HG03521 (cell line): ENCODE measurements at regions not wholly inside any gene's neighbourhood (a gene's known extent, or its start where the extent isn't known, plus 50 kb on each side); places are given as distances from the start of the nearest gene placed in this dataset.

Source experiments
- ATAC-seq: cut with Tn5 transposase; IDR thresholded peaks from one replicate; pipeline ENCODE4 v1.9.1; 2021; ENCODE audit warnings: mild to moderate bottlenecking, moderate library complexity; ENCODE audit not compliant: unreplicated experiment

DNA sequence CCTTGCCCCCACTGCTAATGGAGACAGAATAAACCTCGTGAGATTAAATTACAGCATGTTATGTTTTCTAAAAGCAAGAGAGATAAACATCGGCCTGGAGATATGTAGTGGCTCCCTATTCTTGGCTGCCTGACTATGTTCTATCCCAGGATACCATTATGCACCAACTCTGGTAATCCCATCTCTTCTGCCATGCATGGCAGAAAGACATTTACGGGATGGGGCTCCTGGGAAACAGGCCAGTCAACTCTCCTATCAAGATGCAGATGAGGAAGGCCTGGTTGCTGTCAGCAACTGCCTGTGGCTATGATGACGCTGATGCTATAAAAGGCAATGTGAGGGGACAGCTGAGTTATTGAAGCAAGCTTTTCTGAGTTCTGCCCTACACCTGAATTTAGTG, 166.2 kb upstream of the VCX3A start:
- no peak for ATAC-seq

DNA sequence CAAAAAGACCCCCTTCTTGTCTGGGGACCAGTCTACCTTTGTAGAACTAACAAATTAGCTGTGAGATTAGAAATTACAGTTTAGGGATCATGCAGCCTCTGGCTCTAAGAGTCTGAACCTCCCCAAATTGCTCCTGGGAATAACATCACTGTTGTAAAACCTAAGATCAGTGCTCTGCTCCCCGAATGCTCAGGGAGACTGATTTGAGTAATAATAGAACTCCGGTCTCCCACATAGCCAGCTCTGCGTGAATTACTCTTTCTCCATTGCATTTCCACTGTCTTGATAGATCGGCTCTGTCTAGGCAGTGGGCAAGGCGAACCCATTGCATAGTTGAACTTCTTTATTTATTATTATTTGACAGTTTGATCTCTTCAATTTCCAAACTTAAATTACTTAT, 160.8 kb upstream of the VCX3A start:
- no peak for ATAC-seq

DNA sequence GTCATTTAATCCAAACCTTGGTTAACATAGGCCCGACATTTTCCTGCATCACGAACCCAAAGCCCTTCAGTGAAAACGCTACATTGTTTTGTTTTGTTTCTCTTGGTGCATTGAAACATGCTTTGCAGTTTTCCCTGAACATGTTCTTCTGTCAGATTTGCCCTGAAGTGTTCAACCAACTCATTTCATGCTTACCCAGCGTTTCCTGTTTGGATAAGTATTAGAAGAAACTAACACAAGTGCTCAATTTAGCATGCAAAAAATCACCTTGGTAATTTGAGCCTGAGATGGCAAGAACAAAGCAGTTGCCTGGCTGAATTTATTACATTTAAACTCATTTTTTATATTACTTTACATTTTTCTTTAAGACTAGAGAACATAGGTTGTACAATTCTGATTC, 160.1 kb upstream of the VCX3A start:
- ATAC-seq = no peak

DNA sequence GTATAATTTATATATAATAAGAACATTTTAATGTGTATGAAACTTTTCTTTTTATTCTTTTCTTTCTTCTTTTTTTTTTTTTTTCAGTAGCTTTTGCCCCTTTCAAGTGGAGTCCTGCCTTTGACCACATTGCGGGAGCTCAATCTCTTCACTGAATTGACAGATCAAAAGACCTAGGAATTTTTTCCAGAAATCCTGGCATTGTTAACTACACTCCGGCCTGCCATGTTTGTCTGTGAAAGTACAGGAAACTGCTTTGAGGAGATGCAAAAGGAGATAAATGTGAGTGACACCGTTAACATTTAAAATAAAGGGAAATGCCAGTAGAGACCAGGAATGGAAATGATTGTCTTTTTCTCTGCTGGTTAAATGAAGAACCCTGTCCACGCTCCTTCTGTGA, 159.3 kb upstream of the VCX3A start:
- no peak for ATAC-seq

DNA sequence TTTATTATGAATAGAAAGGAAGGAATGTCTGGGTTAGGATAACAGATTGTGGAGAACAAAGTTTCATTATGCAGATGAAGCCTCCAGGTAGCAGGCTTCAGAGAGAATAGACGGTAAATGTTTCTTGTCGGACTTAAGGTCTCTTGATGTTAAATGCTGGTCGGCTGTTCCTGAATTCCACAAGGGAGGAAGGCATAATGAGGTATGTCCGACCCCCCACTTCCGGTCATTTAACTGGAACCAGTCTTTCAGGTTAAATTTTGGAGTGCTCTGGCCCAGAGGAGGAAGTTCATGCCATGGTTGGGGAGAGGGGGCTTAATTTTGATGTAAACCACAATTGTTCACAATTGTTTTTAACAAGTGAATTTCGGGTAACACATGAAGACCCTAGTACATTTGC, 158.1 kb upstream of the VCX3A start:
- no peak for ATAC-seq

DNA sequence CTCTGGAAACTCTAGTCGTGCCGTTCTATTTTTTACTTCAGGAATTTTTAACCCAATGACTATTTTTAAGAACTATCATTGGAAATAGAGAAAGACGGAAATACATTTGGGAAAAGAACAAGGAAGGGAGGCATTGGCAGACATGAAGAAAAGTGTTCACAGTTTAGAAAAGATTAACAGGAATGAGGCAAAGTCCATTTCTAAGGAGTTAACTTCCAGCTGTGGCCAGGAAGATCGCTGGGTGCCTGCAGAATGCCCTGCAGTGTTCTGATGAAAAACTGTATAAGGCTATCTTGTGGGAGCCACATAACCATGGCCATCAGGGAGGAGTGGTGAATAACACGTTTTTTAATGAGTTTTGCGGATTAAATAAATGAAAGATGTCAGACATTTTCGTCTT, 150.6 kb upstream of the VCX3A start:
- no peak for ATAC-seq

DNA sequence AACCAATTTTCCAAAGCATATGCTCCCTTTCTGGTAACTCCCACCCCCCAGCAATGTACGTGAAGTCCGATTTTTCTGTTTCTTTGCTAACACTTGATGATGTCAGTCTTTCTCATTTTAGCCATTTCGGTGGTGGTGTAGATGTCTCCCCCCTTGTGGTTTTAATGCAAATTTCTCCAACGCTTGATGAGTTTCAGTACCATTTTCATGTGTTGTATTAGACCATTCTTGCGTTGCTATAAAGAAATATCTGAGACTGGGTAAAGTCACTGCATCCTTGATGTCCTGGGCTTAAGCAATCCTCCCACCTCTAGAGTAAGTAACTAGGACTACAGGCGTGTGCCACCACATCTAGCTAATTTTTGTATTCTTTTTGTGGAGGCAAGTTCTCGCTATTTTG, 148.4 kb upstream of the VCX3A start:
- no peak for ATAC-seq

DNA sequence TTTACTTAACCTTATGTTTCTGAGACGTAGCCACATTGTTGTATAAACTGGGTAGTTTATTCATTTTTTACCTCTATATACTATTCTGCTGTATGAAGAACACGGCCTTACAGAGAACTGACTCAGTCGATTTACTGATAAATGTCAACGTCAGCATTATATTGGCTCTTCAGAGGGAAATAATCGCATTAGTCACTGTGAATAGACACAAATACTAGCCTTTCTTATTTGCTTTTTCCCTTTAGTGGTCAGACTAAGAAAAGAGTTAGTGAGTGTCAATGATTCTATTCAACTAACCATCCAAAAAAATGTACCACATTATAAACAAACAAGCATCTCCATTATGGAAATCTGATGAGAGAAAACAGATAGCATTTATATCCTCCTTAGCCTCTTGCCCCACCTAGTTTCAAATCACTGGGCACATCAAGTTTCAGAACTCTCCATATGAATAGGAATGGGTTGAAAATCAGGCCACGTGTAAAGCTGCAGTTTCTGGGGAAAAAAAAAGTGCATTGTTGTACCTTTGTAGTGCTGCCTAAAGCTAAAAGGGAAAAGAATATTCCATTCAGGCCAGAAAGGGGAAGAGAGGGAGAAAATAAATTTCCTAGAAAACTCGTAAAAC, 146.7 kb upstream of the VCX3A start:
- no peak for ATAC-seq

DNA sequence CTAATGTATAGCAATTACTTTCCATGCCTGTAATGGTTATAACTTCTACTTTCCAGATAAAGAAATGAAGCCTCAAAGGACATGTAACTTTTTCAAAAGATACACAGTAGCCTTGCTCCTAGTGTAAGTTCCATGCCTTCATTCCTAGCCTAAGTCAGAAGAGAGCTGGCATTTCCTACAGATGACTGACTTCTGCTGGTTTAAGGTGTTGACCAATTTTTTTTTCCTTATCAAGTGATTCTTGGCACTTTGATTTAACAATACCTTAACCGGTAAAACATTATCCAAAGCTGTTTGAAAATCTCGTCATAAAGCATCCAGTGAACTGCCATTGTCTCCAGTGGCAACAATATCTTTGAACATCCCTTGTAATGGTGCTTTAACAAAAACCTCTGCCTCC, 145.1 kb upstream of the VCX3A start:
- no peak for ATAC-seq

DNA sequence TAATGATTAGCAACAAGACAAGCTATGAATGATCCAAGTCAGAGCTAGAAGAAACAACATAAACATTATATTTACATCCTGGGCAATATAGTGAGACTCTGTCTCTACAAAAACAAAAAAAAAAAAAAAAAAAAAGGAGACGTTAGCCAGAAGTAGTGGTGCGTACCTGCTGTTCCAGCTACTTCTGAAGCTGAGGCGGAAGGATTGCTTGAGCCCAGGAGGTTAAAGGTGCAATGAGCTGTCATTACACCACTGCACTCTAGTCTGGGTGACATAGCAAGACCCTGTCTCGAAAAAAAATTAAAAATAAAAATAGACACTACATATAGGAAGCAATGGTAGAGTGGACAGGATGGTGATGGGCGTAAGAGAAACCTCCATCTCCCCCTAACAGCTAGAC, 144.6 kb upstream of the VCX3A start:
- no peak for ATAC-seq

DNA sequence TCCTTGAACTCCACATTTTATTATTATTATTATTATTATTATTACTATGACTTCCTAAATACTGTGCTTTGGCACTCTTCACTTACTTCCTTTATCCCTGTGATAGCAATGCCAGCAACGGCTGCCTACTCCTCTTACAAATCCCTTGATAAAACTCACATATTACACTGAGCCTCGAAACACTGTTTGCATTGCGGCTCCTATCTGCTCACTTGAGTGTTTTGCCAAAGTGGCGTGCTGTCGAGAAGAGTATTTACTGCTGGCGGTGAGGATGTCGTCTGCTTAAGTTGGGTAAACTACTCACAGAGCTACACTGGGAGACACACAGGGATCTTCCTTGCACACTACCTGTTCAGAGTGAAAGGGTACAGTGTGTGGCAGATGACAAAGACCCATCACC, 143.4 kb upstream of the VCX3A start:
- ATAC-seq = no peak

DNA sequence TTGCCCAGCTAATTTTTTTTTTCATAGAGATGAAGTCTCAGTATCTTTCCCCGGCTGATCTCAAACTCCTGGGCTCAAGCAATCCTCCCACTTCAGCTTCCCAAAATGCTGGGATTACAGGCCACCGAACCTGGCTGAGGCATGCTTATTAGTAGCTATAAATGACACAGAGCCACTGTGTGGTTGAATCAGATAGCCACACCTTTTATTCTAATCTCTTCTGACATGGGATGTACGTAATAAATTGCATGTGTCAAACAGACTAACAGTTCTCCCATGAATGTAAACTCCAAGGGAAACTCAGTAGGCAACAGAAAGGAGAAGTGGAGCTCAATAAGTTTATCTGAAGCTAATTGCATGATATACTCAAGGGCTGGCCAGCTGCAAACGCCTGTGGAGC, 139.8 kb upstream of the VCX3A start:
- ATAC-seq = no peak

DNA sequence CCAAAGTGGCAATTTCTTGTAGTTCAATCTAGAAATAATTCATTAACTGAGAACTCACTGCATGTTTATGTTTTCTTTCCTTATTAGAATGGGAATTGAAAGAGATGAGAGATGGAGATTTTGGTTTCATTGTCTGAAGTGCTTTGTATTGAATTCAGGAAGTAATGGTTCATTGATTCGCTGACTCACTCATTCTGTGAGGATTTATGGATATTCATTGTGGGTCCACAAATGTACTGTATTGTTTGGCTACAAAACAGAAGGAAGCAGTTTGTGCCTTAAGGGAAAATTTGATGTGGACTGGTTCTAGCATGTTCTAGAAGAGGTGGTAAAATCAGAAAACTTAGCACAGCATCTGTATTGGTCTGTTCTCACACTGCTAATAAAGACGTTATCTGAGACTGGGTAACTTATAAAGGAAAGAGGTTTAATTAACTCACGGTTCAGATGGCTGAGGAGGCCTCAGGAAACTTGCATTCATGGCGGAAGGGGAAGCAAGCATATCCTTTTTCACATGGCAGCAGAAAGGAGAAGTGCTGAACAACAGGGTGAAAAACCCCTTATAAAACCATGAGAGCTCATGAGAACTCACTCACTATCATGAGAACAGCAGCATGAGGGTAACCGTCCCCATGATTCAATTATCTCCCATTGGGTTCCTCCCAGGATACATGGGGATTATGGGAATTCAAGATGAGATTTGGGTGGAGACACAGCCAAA, 132.3 kb upstream of the VCX3A start:
- ATAC-seq = no peak

DNA sequence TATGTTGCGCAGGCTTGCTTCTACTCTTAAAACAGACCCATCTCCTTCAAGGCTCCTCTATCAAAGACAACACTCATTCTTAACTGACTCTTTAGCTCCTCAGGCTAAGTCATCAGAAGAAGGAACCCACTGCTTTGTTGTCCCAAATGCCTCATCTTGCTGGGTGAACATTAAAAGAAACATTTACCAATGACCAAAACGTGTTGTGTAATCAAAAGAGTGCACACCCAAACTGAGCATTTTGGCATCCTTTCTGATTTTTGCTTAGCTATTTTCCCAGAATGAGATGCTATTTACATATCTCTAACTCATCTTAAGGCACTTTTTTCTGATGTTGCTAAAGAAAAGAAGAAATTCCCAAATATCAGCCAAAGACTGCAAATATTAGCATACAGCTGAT, 131.7 kb upstream of the VCX3A start:
- ATAC-seq = no peak

DNA sequence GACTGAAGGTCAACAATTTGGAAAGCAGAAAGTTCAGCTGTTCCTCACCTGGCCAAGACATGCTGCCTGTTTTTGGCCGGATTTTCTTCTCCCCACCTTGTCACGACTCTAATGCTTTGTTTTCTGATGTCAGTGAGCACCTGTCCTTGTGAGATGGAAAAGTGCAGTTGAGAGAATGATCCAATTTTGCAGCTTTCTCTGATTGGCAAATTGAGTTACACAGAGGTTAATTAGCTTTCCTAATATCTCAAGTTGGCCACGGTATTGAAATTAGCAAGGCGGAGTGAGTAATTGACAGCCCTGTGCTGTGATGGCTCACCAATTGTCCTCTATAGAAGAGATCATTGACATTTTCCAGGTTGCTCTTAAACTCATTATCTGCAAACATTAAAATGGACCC, 126.8 kb upstream of the VCX3A start:
- no peak for ATAC-seq

DNA sequence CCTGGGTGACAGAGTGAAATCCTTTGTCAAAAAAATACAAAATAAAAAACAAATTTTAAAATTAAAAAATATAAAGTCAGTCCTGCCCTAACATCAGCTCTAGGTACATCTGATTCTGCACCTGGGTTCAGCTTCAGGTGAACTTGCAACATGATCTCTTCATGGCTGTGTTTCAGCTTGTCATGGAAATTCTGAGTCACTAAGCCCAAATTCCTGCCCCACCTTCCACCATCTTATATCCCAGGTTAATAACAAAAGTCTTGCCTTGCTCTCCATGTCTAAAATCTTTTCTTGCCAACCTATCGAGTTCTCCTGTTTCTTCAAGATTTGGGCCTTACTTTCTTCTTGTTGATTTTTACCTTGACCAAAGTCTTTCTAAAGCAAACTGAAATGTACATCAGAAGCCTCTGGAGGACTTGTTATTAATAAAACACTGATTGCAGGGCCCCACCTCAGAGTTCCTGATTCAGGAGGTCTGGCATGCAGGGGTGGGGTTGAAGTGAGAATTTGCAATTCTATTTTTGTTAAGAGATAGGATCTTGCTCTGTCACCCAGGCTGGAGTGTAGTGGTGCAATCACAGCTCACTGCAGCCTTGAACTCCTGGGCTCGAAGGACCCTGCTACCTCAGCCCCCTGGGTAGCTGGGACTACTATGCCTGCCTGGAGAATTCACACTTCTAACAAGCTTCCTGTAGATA, 125.8 kb upstream of the VCX3A start:
- ATAC-seq = no peak

DNA sequence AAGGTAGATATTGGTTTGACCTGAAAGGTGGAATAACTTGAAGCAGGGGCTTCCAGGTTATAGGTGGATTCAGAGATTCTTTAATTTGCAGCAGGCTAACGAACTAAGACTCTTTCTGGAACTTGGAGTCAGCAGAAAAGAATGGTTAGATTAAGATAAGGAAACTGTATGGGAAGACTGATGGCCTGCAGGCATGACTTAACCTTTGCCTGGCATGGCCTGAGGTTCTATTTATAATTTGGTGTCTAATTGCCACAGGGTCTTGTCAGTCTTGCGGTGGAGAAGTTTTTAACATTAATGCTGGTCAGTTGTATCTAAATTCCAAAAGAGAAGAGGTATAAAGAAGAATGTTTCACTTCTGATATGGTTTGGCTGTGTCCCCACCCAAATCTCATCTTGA, 110.3 kb upstream of the VCX3A start:
- ATAC-seq = no peak

DNA sequence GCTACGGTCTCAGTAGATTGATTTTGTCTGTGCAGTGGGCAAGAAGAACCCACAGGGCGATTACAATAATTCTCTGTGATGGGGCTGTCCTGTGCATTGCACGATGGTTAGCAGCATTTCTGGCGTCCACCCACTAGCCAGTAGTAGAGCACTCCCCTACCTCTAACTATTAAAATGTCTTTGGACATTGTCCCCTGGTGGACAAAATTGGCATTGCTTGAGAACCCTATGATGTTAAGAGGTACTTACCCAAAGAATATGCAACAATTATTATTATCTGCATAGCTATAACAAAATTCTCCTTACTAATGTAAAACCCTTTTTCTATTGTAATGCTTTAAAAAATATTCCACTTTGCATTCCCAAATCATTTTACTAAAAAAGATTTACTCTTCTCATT, 109.5 kb upstream of the VCX3A start:
- ATAC-seq = no peak

DNA sequence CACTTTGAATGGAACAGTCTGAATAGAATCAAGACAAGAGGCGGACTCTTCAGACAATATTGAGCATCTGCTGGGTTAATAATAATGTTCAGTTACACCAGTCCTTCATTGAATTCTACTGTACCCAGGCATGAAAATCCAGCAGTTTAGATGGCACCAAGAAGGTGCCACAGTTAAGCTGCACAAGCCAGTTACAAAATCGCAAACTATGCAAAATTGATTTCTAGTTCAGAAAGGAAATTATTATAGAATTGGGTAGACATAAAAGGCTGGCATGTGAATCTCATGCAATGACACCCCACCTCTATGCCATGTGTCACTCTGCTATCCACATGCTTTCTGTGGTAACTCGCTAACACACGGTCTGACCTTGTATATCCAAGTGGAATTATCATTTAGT, 105.8 kb upstream of the VCX3A start:
- no peak for ATAC-seq

DNA sequence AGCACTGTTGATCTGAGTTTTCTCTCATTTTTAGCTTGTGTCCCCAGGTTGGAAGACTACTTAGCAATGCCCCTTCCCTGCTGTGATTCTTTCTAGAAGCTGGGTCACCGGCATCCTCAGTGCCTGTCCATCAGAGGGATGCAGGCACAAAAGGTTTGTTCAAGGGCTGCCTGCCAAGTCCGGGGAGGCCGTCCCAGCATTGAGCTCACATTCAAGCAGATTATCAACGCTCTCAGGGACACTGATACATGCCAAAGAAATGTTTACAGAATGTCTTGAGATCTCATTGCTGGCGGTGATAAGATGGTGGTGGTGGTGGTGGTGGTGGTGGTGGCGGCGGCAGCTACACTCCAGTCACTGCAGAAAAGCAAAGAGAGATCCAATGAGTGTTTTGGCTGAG, 79.6 kb upstream of the VCX3A start:
- ATAC-seq = no peak

DNA sequence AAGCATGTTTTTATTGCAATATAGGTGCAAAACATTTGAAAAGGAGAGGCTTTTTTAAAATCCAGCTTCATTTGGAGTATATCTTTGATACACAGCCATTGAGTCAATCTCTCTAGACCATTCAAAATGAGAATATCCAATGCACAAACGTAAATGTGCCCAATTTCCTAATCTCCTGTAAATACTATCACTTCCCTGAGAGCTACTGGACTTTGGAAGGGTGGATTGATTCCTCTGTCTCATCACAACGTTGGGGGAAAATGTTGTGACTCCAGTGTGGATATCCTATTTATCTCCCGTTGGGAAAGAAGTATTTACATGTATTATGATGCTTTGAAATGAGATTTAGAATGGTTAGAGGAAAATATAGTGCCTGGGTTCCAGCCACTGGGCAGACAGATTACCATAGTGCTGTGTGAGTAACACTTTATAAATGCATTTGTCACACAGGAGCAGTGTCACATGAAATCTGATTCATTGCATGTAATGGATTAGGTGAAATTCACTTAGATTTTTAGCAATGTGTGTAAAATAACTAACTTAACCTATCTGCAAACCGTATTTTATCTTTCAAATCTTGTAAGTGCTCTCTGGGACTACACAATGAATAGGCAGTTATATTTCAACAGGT, 64.4 kb upstream of the VCX3A start:
- ATAC-seq = no peak
